ENCODE measurements at regions not wholly inside any gene's neighbourhood (a gene's known extent, or its start where the extent isn't known, plus 50 kb on each side); places are given as distances from the start of the nearest gene placed in this dataset.

GRCh38 chr3:70386846-70387245 lies 74.4 kb upstream of the MDFIC2 start:
- TF ChIP-seq BCL6 (CRISPR knock-in tag; IDR thresholded peaks at IDR 0.05) (no peak), EGR1 (conservative IDR thresholded peaks at IDR 0.05) (no peak), UBTF (IDR thresholded peaks at IDR 0.05; ENCODE audit: borderline replicate concordance in 1 of 2, low read depth in 2 of 2, low read length in 2 of 2) (no peak), JUN (IDR thresholded peaks at IDR 0.05; ENCODE audit: borderline replicate concordance, low read depth, low read length) (no peak), JUN (CRISPR knock-in tag; IDR thresholded peaks at IDR 0.05; ENCODE audit: borderline replicate concordance) (no peak), EP300 (IDR thresholded peaks at IDR 0.05; ENCODE audit: low read length) (no peak), ESRRA (IDR thresholded peaks at IDR 0.05; ENCODE audit: borderline replicate concordance, low read depth) (no peak), NR3C1 (CRISPR knock-in tag; IDR thresholded peaks at IDR 0.05) (no peak), FOXM1 (IDR thresholded peaks at IDR 0.05; ENCODE audit: low read depth) (no peak), FOXM1 (CRISPR knock-in tag; IDR thresholded peaks at IDR 0.05; ENCODE audit: low read depth) (no peak), ATF1 (CRISPR knock-in tag; IDR thresholded peaks at IDR 0.05) (no peak), ATF1 (tag; IDR thresholded peaks at IDR 0.05) (no peak), ADNP (tag; IDR thresholded peaks at IDR 0.05) (no peak)
- TF ChIP-seq, protein P1, sequence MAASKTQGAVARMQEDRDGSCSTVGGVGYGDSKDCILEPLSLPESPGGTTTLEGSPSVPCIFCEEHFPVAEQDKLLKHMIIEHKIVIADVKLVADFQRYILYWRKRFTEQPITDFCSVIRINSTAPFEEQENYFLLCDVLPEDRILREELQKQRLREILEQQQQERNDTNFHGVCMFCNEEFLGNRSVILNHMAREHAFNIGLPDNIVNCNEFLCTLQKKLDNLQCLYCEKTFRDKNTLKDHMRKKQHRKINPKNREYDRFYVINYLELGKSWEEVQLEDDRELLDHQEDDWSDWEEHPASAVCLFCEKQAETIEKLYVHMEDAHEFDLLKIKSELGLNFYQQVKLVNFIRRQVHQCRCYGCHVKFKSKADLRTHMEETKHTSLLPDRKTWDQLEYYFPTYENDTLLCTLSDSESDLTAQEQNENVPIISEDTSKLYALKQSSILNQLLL (CRISPR knock-in tag; IDR thresholded peaks at IDR 0.05; ENCODE audit: borderline replicate concordance): no peak
